ENCODE measurements at regions not wholly inside any gene's neighbourhood (a gene's known extent, or its start where the extent isn't known, plus 50 kb on each side); places are given as distances from the start of the nearest gene placed in this dataset.

- no peak for DNase-seq (ENCODE audit: low spot score)
Observed at GRCh38 chr9:551986-552929, 289.2 kb upstream of the DMRT1 start.

DNA sequence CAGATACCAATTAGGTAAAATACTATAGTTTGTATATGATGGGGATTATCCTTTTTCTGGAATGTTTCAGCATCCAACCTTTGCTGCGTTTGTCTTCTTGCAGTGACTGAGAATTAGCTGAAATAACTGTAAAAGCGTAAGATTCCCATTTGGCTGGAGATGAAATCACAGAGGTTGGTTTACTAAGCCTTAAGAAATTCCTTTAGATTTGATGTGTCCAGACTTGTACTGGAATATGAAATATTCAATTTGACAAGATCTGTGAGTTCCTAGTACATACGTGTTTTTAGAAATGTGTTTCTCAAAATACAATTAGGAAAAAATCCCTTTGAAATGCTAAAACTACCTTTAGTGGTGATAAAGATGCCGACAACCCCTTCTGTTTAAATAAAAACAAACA lies 286.0 kb upstream of the DMRT1 start:
- no peak for DNase-seq (ENCODE audit: low spot score)

DNA sequence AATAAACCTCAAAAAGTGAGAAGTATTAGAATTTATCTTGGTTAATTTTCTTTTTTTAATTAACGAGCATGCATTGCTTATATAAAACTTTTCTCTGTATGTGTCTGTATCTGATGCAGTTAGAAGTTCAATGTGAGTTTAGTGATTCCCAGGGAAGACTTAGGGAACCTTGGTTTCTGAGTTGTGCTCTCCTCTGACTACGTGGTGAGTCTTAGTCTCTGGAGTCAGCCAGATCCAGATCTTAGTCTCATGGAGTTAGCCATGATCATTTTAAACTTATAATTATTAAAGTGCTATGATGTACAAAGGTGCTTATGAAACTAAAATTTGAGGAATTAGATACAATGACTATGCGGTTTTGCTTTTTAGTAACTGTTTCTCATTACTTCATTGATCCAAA lies 285.3 kb upstream of the DMRT1 start:
- no peak for DNase-seq (ENCODE audit: low spot score)

DNA sequence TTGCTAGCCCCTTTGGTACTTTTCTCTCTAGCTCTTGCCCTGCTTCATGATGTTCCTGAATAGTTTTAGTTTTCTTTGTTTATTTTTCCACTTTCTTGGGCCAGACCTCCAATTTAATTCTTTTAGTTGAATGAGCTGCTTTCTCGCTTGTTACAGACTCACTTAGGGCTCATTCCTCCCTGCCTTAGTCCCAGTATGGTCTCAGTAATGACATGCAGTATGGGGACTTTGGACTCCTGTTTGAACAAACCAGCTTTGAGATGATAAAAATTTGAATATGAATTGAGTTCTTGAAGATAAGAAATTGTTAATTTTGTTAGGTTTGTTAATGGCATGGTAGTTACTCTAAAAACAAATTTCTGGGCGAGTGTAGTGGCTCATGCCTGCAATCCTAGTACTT lies 284.8 kb upstream of the DMRT1 start:
- DNase-seq (ENCODE audit: low spot score) = no peak

DNA sequence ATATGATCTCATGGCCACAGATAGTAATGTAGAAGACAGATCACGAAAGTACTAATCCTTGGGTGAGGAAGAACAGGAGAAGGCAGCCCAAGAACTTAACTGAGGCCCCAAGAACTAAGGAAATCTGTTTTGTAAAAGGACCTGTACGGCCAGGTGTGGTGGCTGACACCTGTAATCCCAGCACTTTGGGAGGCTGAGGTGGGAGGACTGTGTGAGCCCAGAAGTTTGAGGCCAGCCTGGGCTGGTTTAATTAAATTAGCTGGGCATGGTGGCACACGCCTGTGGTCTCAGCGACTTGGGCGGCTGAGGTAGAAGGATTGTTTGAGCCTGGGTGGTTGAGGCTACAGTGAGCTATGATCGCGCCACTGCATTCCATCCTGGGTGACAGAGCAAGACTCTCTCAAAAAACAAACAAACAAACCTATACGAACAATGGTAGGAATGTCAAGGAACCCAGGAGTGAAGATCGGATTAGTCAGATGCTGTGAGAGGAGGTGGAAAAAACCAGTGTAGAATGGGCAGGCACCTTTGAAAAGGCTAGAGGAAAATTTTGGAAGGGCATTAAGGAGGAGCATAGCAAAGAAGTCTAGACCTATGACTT lies 283.8 kb upstream of the DMRT1 start:
- DNase-seq (ENCODE audit: low spot score) = no peak

DNA sequence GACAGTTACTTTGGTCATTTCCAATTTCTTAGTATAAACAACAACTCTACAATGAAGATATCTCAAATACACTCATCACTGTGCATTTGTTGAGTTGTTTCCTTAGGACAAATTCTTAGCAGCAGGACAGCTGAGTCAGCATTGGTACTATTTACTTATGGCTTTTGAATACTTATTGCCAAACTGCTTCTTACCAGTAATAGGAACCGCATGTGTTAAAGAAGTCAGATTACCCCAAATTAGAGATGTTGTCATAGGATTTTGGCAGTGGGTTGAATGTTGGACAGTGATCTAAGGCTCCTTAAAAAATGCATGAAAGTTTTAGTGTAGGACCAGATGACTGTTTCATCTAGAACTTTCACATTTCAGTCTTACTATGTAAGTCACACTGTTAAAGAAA lies 280.1 kb upstream of the DMRT1 start:
- DNase-seq (ENCODE audit: low spot score) = no peak

GRCh38 chr9:563200-563599 lies 278.3 kb upstream of the DMRT1 start:
- DNase-seq (ENCODE audit: low spot score) = no peak

- DNase-seq (ENCODE audit: low spot score) = no peak
Observed at GRCh38 chr9:565528-565927, 276.0 kb upstream of the DMRT1 start.

- DNase-seq (ENCODE audit: low spot score) = no peak
Observed at GRCh38 chr9:567128-567746, 274.3 kb upstream of the DMRT1 start.

- DNase-seq (ENCODE audit: low spot score) = no peak
Observed at GRCh38 chr9:567747-568305, 273.7 kb upstream of the DMRT1 start.

DNA sequence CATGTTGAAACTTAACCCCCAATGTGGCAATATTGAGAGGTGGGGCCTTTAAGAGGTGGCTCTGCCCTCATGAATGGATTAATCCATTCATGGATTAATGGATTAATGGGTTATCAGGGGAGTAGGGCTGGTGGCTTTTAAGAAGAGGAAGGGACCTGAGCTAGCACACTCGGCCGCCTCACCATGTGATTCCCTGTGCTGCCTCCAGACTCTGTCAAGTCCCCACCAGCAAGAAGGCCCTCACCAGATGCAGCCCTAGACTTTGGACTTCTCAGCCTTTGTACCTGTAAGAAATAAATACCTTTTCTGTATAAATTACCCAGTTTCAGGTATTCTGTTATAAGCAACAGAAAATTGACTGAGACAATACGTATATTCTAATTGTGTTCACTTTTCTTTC lies 272.2 kb upstream of the DMRT1 start:
- DNase-seq (ENCODE audit: low spot score) = no peak

DNA sequence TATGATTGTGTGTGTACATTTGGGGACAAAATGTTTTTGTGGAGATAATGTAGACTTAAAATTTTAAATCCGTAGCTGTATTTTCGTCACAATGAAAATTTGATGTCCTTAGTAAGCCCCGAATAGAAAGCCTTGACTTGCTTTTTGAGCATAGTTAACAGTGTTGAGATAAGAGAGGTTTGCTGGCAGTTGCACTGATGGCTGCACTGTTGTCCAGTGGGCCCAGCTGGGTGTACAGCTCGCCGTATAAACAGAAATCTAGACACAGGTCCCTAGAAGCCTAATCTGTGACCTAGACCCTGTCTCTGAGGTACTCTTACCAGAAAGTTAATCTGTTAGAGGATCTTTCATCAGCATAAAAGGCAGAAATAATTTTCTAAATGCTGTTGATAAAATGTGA lies 271.3 kb upstream of the DMRT1 start:
- no peak for DNase-seq (ENCODE audit: low spot score)

- no peak for DNase-seq (ENCODE audit: low spot score)
Observed at GRCh38 chr9:571066-571465, 270.4 kb upstream of the DMRT1 start.

DNA sequence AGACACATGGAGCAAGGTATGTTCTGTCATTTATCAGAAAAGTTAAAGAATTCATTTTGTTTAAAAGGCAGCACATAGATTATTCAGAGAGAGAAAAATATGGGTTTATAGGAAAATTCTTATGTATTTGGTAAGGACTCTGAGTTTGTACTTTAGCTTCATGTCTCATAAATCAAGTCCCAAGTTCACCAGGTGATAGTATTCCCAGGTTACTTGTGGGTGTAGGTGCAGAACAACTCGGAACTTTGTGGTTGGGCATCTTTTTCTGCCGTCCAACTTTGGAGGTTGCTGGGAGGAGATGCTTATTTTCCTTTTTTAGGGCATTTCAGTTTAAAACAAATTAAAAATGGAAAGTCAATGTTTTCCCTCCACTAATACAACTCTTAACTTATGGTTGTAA lies 269.8 kb upstream of the DMRT1 start:
- no peak for DNase-seq (ENCODE audit: low spot score)

- no peak for DNase-seq (ENCODE audit: low spot score)
Observed at GRCh38 chr9:573691-574410, 267.6 kb upstream of the DMRT1 start.

DNA sequence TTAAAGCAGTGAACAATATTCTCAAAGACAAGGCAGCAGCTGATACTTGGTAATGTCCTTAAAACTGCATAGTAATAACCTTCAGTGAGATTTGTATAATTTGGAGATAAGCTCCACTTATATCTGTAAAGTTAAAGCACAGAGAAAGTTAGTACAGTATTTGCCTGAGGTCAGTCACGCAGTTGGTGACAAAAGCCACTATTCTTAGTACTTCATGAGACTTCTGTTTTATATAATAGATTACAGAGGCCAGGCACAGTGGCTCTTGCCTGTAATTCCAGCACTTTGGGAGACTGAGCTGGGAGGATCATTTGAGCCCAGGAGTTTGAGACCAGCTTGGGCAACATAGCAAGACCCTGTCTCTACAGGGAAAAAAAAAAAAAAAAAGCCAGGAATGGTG lies 266.4 kb upstream of the DMRT1 start:
- no peak for DNase-seq (ENCODE audit: low spot score)

DNA sequence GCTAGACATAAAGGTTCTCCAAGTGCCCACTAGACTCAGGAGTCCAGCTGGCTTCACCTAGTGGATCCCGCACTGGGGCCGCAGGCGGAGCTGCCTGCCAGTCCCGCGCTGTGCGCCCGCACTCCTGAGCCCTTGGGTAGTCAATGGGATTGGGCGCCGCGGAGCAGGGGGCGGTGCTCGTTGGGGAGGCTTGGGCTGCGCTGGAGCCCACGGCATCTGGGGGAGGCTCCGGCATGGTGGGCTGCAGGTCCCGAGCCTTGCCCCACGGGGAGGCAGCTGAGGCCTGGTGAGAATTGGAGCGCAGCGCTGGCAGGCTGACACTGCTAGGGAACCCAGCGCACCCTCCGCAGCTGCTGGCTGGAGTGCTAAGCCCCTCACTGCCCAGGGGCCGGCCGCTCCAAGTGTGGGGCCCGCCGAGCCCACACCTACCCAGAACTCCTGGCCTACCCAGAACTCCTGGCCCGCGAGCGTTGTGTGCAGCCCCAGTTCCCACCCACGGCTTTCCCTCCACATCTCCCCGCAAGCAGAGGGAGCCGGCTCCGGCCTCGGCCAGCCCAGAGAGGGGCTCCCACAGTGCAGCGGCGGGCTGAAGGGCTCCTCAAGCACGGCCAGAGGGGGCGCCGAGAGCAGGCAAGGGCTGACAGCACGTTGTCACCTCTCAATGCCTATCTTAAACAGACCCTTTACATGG lies 260.7 kb upstream of the DMRT1 start:
- DNase-seq (ENCODE audit: low spot score) = no peak

DNA sequence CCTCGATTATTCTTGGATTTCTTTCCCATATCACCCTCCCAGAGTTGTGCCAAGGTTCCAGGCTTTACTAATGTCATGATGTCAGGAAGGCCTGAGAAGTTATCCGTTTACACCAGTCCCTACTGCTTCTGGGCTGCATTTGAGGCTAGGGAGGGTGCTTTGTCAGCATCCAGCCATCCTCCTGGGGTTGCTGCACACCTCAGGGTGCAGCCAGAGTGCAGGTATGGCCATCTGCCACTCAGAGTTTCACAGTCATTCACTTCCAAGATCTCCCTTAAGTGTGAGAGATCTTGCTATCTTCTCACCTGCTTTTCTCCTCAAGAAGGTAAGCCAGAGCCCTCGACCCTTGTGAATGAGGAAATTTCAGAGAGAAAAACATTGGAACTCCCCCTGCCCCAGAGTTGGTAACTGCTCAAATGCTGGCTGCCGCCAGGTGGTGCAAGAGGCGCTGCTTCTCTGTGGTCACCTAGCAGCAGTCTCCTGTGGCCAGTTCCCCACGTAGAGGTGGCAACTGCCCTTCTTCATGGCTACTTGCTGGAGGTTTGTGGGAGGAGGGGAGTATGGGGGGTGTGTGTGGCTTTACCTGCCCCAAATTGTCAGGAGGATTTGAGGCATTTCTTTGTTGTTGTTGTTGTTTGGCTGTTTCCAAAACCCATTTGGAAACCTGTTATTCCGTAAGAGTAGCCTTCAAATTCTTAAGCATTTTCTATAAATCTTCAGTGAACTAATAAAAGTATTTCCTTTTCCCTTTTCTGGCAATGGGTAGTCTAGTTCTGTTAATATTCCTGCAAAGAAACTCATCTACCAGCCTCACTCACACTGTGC lies 259.6 kb upstream of the DMRT1 start:
- DNase-seq (ENCODE audit: low spot score) = no peak

DNA sequence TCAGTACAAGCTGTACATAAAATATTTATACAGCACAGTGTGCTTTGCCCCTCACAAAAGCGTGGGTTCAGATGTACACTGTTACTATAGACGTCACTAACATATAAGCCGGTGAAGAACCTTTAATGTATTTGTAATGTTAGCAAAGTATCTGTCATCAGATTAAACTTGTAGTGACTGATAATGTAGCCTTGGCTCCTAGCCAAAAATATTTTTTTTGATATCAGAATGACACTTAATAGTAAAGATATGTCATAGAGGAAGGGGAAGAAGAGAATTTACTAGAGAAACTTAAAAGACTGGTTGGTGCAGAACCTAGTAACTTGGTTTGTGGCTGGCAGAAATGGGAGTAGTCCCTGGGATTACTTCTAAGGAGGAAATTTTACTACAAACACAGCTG lies 258.7 kb upstream of the DMRT1 start:
- no peak for DNase-seq (ENCODE audit: low spot score)

GRCh38 chr9:587527-587926 lies 254.0 kb upstream of the DMRT1 start:
- DNase-seq (ENCODE audit: low spot score) = no peak

GRCh38 chr9:588981-589380 lies 252.5 kb upstream of the DMRT1 start:
- no peak for DNase-seq (ENCODE audit: low spot score)
